HEK293T (cell line): ENCODE measurements at regions not wholly inside any gene's neighbourhood (a gene's known extent, or its start where the extent isn't known, plus 50 kb on each side); places are given as distances from the start of the nearest gene placed in this dataset.

Experiments
- ARNT ChIP-seq: fragments of 450-650 bp; IDR thresholded peaks from 2 replicates; pipeline ENCODE4 v1.6.1; 2017; ENCODE audit warnings: mild to moderate bottlenecking
- BHLHE40 ChIP-seq: fragments of 450-650 bp; IDR thresholded peaks from 2 replicates; pipeline ENCODE4 v1.6.1; 2016; ENCODE audit warnings: mild to moderate bottlenecking, moderate library complexity, borderline replicate concordance
- CTBP1 ChIP-seq: fragments of 450-650 bp; IDR thresholded peaks from 2 replicates; pipeline ENCODE4 v1.6.1; 2016; ENCODE audit warnings: borderline replicate concordance
- ELF4 ChIP-seq: fragments of 450-650 bp; IDR thresholded peaks from 2 replicates; pipeline ENCODE4 v1.6.1; 2017; ENCODE audit warnings: antibody characterized with exemption
- FOXA1 ChIP-seq: fragments of 450-650 bp; IDR thresholded peaks from 2 replicates; pipeline ENCODE4 v1.6.1; 2016; ENCODE audit warnings: mild to moderate bottlenecking
- FOXM1 ChIP-seq: fragments of 450-650 bp; IDR thresholded peaks from 2 replicates; pipeline ENCODE4 v1.6.1; 2017; ENCODE audit warnings: mild to moderate bottlenecking, borderline replicate concordance
- HDGF ChIP-seq: fragments of 450-650 bp; IDR thresholded peaks from 2 replicates; pipeline ENCODE4 v1.6.1; 2017; ENCODE audit warnings: antibody characterized with exemption, borderline replicate concordance
- LEF1 ChIP-seq: fragments of 450-650 bp; IDR thresholded peaks from 2 replicates; pipeline ENCODE4 v1.6.1; 2017; ENCODE audit warnings: mild to moderate bottlenecking, borderline replicate concordance
- NFRKB ChIP-seq: fragments of 450-650 bp; IDR thresholded peaks from 2 replicates; pipeline ENCODE4 v1.6.1; 2016; ENCODE audit warnings: mild to moderate bottlenecking, moderate library complexity
- SP1 ChIP-seq: fragments of 450-650 bp; IDR thresholded peaks from 2 replicates; pipeline ENCODE4 v1.6.1; 2017
- SUZ12 ChIP-seq: fragments of 450-650 bp; IDR thresholded peaks from 2 replicates; pipeline ENCODE4 v1.6.1; 2016; ENCODE audit warnings: mild to moderate bottlenecking
- TARDBP ChIP-seq: fragments of 450-650 bp; IDR thresholded peaks from 2 replicates; pipeline ENCODE4 v1.6.1; 2016
- ZNF384 ChIP-seq: fragments of 450-650 bp; IDR thresholded peaks from 2 replicates; pipeline ENCODE4 v1.6.1; 2016

DNA sequence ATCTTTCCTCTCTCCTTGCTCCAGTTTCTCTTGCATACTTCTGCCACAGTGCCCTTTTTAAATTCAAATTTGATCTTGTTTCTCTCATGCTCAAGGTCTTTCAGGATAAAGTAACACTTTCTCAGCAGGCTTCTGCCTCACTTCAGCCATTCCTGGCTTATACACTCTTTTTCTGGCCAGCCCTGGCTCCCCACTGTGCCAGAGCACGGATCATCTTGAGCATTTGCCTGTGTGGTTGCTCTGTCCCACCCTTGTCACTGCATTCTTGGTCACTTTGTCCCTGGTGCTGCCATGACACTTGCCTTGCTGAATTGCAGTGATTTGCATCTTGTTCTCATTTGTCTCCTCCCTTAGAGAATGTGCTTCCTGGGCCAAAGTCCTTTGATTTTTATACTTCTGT lies 634.3 kb downstream of the TMEM182 start:
- TF ChIP-seq ZNF384 (no peak), ELF4 (no peak), BHLHE40 (no peak), TARDBP (no peak), SP1 (no peak), NFRKB (no peak), SUZ12 (no peak), FOXM1 (no peak), LEF1 (no peak), ARNT (no peak), CTBP1 (no peak), HDGF (no peak), FOXA1 (no peak)
